ENCODE measurements at regions not wholly inside any gene's neighbourhood (a gene's known extent, or its start where the extent isn't known, plus 50 kb on each side); places are given as distances from the start of the nearest gene placed in this dataset.

DNA sequence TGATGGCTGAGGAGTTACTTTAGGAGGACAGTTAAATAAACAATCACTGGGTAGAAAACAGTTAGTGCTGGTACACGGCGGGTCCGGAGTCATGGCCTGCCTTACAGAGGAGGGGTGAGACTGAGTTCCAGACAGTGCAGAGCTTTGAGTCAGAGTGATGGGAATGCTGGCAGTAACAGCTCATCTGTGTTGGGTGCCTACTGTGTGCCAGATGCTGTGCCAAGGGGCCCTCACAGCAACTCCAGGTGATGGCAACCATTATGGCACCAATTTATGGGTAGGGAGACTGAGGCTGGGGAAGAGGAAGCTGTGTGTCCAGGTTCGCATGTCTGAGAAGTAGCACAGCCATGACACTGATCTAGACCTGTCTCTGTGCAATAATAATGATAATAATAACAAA, 132.6 kb downstream of the CEBPB start:
- no peak overlapping the region for H3K9ac ChIP-seq (ENCODE audit: insufficient read depth in 1 of 2, low read depth in 2 of 2, low read length in 2 of 2)
- FAIRE-seq: no peak
- no peaks in the 10 kb centered on the region for H4K20me1 ChIP-seq (replicated peaks; ENCODE audit: control insufficient read depth, insufficient read depth, low read length)
- no peak overlapping the region for H3K4me2 ChIP-seq (ENCODE audit: insufficient read depth, low read length)
- H3K79me2 ChIP-seq (ENCODE audit: control insufficient read depth, insufficient read depth, low read length): no peaks in the 10 kb centered on the region
- TF ChIP-seq ZNF23 (CRISPR knock-in tag; IDR thresholded peaks at IDR 0.05): no peak
- TF ChIP-seq NFATC3 (IDR thresholded peaks at IDR 0.05): no peak
- TF ChIP-seq, protein P1, sequence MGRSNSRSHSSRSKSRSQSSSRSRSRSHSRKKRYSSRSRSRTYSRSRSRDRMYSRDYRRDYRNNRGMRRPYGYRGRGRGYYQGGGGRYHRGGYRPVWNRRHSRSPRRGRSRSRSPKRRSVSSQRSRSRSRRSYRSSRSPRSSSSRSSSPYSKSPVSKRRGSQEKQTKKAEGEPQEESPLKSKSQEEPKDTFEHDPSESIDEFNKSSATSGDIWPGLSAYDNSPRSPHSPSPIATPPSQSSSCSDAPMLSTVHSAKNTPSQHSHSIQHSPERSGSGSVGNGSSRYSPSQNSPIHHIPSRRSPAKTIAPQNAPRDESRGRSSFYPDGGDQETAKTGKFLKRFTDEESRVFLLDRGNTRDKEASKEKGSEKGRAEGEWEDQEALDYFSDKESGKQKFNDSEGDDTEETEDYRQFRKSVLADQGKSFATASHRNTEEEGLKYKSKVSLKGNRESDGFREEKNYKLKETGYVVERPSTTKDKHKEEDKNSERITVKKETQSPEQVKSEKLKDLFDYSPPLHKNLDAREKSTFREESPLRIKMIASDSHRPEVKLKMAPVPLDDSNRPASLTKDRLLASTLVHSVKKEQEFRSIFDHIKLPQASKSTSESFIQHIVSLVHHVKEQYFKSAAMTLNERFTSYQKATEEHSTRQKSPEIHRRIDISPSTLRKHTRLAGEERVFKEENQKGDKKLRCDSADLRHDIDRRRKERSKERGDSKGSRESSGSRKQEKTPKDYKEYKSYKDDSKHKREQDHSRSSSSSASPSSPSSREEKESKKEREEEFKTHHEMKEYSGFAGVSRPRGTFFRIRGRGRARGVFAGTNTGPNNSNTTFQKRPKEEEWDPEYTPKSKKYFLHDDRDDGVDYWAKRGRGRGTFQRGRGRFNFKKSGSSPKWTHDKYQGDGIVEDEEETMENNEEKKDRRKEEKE (IDR thresholded peaks at IDR 0.05; ENCODE audit: borderline replicate concordance in 1 of 2, control insufficient read depth in 1 of 2, low read depth in 2 of 2, low read length in 1 of 2): no peak
- no peak for TF ChIP-seq KDM2B (CRISPR knock-in tag; IDR thresholded peaks at IDR 0.05)
- TF ChIP-seq, protein P2, sequence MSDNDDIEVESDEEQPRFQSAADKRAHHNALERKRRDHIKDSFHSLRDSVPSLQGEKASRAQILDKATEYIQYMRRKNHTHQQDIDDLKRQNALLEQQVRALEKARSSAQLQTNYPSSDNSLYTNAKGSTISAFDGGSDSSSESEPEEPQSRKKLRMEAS (CRISPR knock-in tag; IDR thresholded peaks at IDR 0.05): no peak
- TF ChIP-seq, protein P3, sequence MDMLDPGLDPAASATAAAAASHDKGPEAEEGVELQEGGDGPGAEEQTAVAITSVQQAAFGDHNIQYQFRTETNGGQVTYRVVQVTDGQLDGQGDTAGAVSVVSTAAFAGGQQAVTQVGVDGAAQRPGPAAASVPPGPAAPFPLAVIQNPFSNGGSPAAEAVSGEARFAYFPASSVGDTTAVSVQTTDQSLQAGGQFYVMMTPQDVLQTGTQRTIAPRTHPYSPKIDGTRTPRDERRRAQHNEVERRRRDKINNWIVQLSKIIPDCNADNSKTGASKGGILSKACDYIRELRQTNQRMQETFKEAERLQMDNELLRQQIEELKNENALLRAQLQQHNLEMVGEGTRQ (CRISPR knock-in tag; IDR thresholded peaks at IDR 0.05): no peak
- TF ChIP-seq ZNF174 (CRISPR knock-in tag; IDR thresholded peaks at IDR 0.05): no peak
- no peak for DNase-seq (ENCODE audit: extremely low read depth in 1 of 4, low spot score in 3 of 4)
- no peaks in the 10 kb centered on the region for H3K27me3 ChIP-seq (ENCODE audit: control insufficient read depth in 2 of 2, insufficient read depth in 2 of 2, low read length in 2 of 2)
- intact Hi-C loops (cut with micrococcal nuclease) (no loop called here), in situ Hi-C loops (cut with MboI) (no loop called here)
- ATAC-seq: no peak
- ChIA-PET CTCF (ENCODE audit: low intra/inter-chr PET ratio) (no interaction called here), POLR2A (no interaction called here)
- H3K4me3 ChIP-seq: no peak overlapping the region
- BruUV-seq (replicated peaks): no TSS peak
- peaks cover 20 to 26% of the 10 kb centered on the region in 2 experiments for H3K4me1 ChIP-seq (replicated peaks in 1 of 2; ENCODE audit: control insufficient read depth in 2 of 2, insufficient read depth in 2 of 2, low read length in 2 of 2)
- no peaks in the 10 kb centered on the region for H3K9me1 ChIP-seq (ENCODE audit: control insufficient read depth, insufficient read depth, low read length)
- WGBS (ENCODE audit: insufficient coverage, low coverage, missing lambda C conversion rate): 72% methylated on average over 4 of the region's 4 CpGs
- H3K9me3 ChIP-seq (replicated peaks; ENCODE audit: control insufficient read depth, insufficient read depth, low read depth, low read length): peaks cover 4% of the 10 kb centered on the region; the same call in 1 of the 2 replicates
- no peak overlapping the region for H3K27ac ChIP-seq (ENCODE audit: extremely low read depth, low read depth, low read length)
- no peaks in the 10 kb centered on the region for H3K36me3 ChIP-seq (ENCODE audit: control insufficient read depth, insufficient read depth, low read length)
- H2AFZ ChIP-seq (ENCODE audit: low read depth, low read length): no peak overlapping the region

Measured in K562 (cell line).